ENCODE measurements at regions not wholly inside any gene's neighbourhood (a gene's known extent, or its start where the extent isn't known, plus 50 kb on each side); places are given as distances from the start of the nearest gene placed in this dataset.
A peak's percentile ranks its signal among the peaks of the same experiment; 100 is the strongest.

- no peak for TF ChIP-seq CTCF (IDR thresholded peaks at IDR 0.05)
- intact Hi-C loops (cut with DNase I) = no loop called here
- no peaks in the 10 kb centered on the region for H3K36me3 ChIP-seq
- H3K4me1 ChIP-seq = no peaks in the 10 kb centered on the region
- WGBS, 2 donors = 93 to 94% methylated on average over 3 of the region's 3 CpGs
- DNase-seq (no peak), ATAC-seq (no peak)
- no peaks in the 10 kb centered on the region for H3K9me3 ChIP-seq
- H3K27me3 ChIP-seq = no peaks in the 10 kb centered on the region
- no peak overlapping the region for H3K27ac ChIP-seq
- no peak overlapping the region for H3K4me3 ChIP-seq
Measured at GRCh38 chr6:54694928-54695532, 151.5 kb upstream of the FAM83B start.

- no peaks in the 10 kb centered on the region for H3K36me3 ChIP-seq
- H3K27ac ChIP-seq = no peak overlapping the region
- no peaks in the 10 kb centered on the region for H3K9me3 ChIP-seq
- H3K4me1 ChIP-seq = no peaks in the 10 kb centered on the region
- ATAC-seq = no peak
- no peaks in the 10 kb centered on the region for H3K27me3 ChIP-seq
- TF ChIP-seq CTCF (IDR thresholded peaks at IDR 0.05) = no peak
- H3K4me3 ChIP-seq = no peak overlapping the region
- no peak for DNase-seq
- WGBS, 2 donors = 75 to 86% methylated on average over 3 of the region's 3 CpGs
- intact Hi-C loops (cut with DNase I) = no loop called here
Measured at GRCh38 chr6:54695815-54696214, 150.8 kb upstream of the FAM83B start.

- WGBS, 2 donors = 28 to 40% methylated on average over 3 of the region's 3 CpGs
- intact Hi-C loops (cut with DNase I) = no loop called here
Measured at GRCh38 chr6:54697424-54697823, 149.1 kb upstream of the FAM83B start.

DNA sequence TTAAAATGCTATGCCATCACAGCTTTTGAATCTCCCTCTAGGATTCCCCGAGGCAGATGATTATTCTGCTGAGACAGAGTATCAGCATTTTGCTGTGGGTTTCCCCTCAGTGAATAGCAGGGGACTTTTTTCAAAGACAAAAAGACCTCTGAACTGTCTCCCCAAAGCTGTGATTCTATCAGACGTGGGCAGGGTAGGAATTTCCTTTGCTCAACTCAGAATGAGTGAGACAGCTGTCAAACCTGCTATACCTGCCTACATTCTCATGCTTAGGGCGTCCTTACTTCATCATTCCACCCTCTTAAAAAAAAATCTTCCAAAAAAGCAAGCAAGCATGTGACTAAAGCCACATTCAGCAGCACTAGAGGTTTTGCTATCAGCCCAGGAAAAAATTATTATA lies 147.6 kb upstream of the FAM83B start:
- H3K27me3 ChIP-seq = no peaks in the 10 kb centered on the region
- intact Hi-C loops (cut with DNase I) = no loop called here
- ATAC-seq (no peak), DNase-seq (no peak)
- H3K36me3 ChIP-seq = no peaks in the 10 kb centered on the region
- H3K9me3 ChIP-seq = no peaks in the 10 kb centered on the region
- no peak overlapping the region for H3K27ac ChIP-seq
- H3K4me1 ChIP-seq = no peaks in the 10 kb centered on the region
- H3K4me3 ChIP-seq = no peak overlapping the region
- 40 to 46% methylated on average over 3 of the region's 3 CpGs for whole genome bisulfite sequencing, 2 donors
- no peak for TF ChIP-seq CTCF (IDR thresholded peaks at IDR 0.05)

More at GRCh38 chr6:54697424-54697823, 149.1 kb upstream of the FAM83B start:
- Histone ChIP-seq H3K27me3 (no peaks in the 10 kb centered on the region), H3K4me1 (no peaks in the 10 kb centered on the region), H3K27ac (no peak overlapping the region), H3K36me3 (no peaks in the 10 kb centered on the region), H3K4me3 (no peak overlapping the region), H3K9me3 (no peaks in the 10 kb centered on the region)
- DNase-seq (no peak), ATAC-seq (no peak)
- peak in 2 of 9 donors; percentile 6 to 17 for TF ChIP-seq CTCF (IDR thresholded peaks at IDR 0.05)
